Thoracic aorta (tissue), 2 donors: ENCODE measurements at regions not wholly inside any gene's neighbourhood (a gene's known extent, or its start where the extent isn't known, plus 50 kb on each side); places are given as distances from the start of the nearest gene placed in this dataset.

Experiments
- ATAC-seq: fragments of 150-250 bp; one replicate; pipeline ENCODE4 v1.8.0; 2017; ENCODE audit warnings: low read depth; ENCODE audit not compliant: insufficient number of reproducible peaks, low FRiP score
- DNase-seq: peaks from one replicate; pipeline ENCODE4 v3.0.0-alpha.2; 2020; ENCODE audit warnings: low spot score
- H3K27ac ChIP-seq, 2 donors: fragments of 200-600 bp; sonication (generic); 1 replicate in 1 of 2; 2 replicates in 1 of 2; pipeline ENCODE4 v1.5.1; 2016; ENCODE audit warnings: mild to moderate bottlenecking in 2 of 2, moderate library complexity in 2 of 2
- H3K27me3 ChIP-seq: fragments of 200-600 bp; sonication (generic); replicated peaks from 2 replicates; pipeline ENCODE4 v1.6.0; 2016; ENCODE audit warnings: mild to moderate bottlenecking; ENCODE audit not compliant: insufficient read depth
- H3K36me3 ChIP-seq: fragments of 200-600 bp; sonication (generic); one replicate; pipeline ENCODE4 v1.5.1; 2016
- H3K4me1 ChIP-seq, 2 donors: fragments of 200-600 bp; sonication (generic); 1 replicate in 1 of 2; 2 replicates in 1 of 2; pipeline versions ENCODE4 v1.5.1 to v1.6.0; 2016; ENCODE audit warnings: low read depth in 2 of 2, mild to moderate bottlenecking in 1 of 2; ENCODE audit not compliant: control insufficient read depth in 1 of 2
- H3K4me3 ChIP-seq: fragments of 200-600 bp; sonication (generic); 2 replicates; pipeline ENCODE4 v1.5.1; 2016; ENCODE audit warnings: mild to moderate bottlenecking
- H3K9me3 ChIP-seq: fragments of 200-600 bp; sonication (generic); 2 replicates; pipeline ENCODE4 v1.5.1; 2016
- CTCF ChIP-seq: fragments of 200-600 bp; sonication (generic); IDR thresholded peaks from one replicate; pipeline ENCODE4 v1.5.1; 2019; ENCODE audit warnings: antibody characterized with exemption

DNA sequence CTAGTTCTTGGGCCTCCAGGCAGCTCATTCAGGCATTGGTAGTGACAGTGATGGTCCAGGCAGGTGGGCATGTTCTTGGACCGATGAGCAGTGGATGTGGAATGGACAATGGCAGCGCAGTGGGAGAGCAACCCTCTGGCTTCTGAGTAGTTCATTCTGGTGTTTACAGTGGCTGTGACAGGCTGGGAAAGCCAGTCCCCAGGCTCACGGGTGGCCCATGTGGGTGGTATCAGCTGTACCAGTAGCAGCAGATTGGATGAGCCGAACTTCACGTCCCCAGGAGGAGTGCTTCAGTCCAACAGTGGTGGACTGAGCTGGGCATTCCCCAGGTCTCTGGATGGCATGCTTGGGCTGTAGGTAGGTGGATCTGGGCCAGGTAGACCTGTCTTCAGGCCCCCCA is 515.6 kb upstream of the ACO1 start:
- H3K27me3 ChIP-seq: no peaks in the 10 kb centered on the region
- DNase-seq: no peak
- no peaks in the 10 kb centered on the region for H3K9me3 ChIP-seq
- no peak overlapping the region for H3K27ac ChIP-seq
- no peak for TF ChIP-seq CTCF
- H3K4me1 ChIP-seq: no peaks in the 10 kb centered on the region
- ATAC-seq: no peak
- H3K4me3 ChIP-seq: no peak overlapping the region
- no peaks in the 10 kb centered on the region for H3K36me3 ChIP-seq

DNA sequence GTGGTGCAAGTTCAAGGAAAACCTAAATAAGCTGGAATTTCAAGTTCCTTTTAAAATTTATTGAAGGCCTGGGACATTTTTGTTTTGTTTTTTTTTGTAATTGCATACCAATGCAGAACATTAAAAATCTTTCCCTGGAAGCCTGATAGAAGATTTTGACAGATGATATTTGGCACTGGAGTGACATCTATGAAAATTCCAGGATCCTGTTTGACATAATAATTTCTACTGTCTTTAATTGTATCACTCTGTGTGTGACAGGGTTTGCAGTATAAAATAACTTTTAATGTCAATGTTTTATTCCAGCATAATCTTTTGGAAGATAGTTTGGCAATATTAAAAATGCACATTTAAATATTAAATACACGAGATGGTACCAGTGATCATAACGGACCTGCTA is 514.2 kb upstream of the ACO1 start:
- no peak overlapping the region for H3K27ac ChIP-seq
- H3K4me3 ChIP-seq: no peak overlapping the region
- no peaks in the 10 kb centered on the region for H3K4me1 ChIP-seq
- no peaks in the 10 kb centered on the region for H3K9me3 ChIP-seq
- no peak for DNase-seq
- TF ChIP-seq CTCF: no peak
- H3K27me3 ChIP-seq: no peaks in the 10 kb centered on the region
- H3K36me3 ChIP-seq: no peaks in the 10 kb centered on the region
- ATAC-seq: no peak

- TF ChIP-seq CTCF: no peak
Observed at GRCh38 chr9:31873722-31874121, 510.7 kb upstream of the ACO1 start.

GRCh38 chr9:31894008-31894407 is 490.4 kb upstream of the ACO1 start:
- Histone ChIP-seq H3K27me3 (no peaks in the 10 kb centered on the region), H3K4me1 (no peaks in the 10 kb centered on the region), H3K4me3 (no peak overlapping the region), H3K9me3 (no peaks in the 10 kb centered on the region), H3K36me3 (no peaks in the 10 kb centered on the region), H3K27ac (no peak overlapping the region)
- no peak for ATAC-seq
- no peak for DNase-seq
- no peak for TF ChIP-seq CTCF

More at GRCh38 chr9:31873722-31874121, 510.7 kb upstream of the ACO1 start:
- Histone ChIP-seq H3K27me3 (no peaks in the 10 kb centered on the region), H3K9me3 (no peaks in the 10 kb centered on the region), H3K36me3 (no peaks in the 10 kb centered on the region), H3K4me1 (no peaks in the 10 kb centered on the region), H3K27ac (no peak overlapping the region), H3K4me3 (no peak overlapping the region)
- ATAC-seq: no peak
- DNase-seq: no peak

- H3K27me3 ChIP-seq: no peaks in the 10 kb centered on the region
- TF ChIP-seq CTCF: no peak
- ATAC-seq: no peak
- H3K4me3 ChIP-seq: no peak overlapping the region
- no peak overlapping the region for H3K27ac ChIP-seq
- DNase-seq: no peak
- no peaks in the 10 kb centered on the region for H3K9me3 ChIP-seq
- no peaks in the 10 kb centered on the region for H3K4me1 ChIP-seq
- H3K36me3 ChIP-seq: no peaks in the 10 kb centered on the region
Observed at GRCh38 chr9:31908158-31908890, 476.1 kb upstream of the ACO1 start.
